ENCODE measurements at regions not wholly inside any gene's neighbourhood (a gene's known extent, or its start where the extent isn't known, plus 50 kb on each side); places are given as distances from the start of the nearest gene placed in this dataset.

DNA sequence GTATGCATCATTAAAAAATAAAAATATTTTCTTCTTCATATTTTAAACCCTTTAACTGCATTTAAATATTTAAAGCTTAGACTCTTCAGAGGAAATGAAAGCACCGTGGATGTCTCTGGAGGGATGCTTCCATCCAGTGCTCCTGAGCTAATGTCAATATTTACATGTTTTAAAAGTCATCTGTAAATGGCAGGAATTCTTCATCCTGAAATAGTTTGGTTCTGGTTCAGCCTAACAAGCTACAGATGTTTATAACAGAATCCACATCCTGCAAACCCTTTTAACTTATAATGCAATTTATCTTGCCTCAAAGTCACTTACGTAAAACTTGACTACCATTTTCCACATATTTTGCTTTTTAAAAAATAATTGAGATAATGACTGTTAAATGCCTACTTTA, 1207.3 kb downstream of the SLC16A7 start:
- DNase-seq = no peak

DNA sequence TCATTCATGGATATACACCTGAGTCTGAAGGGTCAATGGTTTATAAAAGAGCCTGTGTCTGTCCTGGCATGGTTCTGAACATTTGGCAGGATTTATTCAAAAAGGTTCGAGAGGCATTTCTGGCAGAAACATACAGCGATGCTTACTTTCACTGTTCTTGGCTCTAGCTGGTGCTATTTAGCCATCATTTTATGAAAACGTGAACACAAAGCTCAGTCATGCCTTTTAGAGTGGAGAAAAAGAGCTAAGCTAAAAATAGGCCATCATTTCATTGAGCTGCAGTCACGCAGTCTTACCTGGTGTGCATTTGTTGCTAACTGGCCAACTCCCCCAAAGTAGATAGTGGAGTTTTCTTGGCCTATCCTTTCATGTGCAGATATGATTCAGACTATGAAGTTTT, 1209.5 kb downstream of the SLC16A7 start:
- no peak for DNase-seq

DNA sequence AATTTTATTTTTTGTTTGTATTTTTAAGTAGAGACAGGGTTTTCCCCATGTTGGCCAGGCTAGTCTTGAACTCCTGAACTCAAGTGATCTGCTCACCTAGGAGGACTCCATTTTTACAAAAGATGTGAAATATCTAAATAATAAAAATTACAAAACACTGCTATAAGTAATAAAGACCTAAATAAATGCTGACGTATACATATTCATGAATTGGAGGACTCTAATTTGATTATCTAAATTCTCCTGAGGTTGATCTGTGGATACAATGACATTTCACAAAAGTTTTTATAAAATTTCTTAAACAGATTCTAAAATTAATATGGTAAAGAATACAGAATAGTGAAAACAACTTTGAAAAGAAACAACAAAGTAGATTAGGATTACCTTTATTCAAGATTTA, 1224.0 kb downstream of the SLC16A7 start:
- DNase-seq = no peak

DNA sequence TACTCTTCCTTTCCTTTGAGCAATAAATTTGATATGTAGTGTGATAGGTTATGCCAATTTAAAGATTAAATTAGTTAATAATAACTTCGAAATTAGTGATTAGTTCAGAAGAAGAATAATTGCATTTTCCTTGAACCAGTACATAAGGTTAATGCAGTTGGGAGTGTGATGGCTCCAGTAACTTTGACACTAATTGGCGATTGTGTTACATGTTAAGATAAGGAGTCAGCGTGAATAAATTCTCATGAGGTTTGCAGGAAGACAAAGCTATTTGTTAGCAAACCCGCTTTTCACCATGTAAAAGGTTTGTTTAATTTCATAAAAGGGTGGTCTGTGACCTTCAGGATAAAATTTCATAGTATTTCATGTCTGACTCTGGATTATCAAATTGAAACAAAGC, 1226.8 kb downstream of the SLC16A7 start:
- DNase-seq = no peak

DNA sequence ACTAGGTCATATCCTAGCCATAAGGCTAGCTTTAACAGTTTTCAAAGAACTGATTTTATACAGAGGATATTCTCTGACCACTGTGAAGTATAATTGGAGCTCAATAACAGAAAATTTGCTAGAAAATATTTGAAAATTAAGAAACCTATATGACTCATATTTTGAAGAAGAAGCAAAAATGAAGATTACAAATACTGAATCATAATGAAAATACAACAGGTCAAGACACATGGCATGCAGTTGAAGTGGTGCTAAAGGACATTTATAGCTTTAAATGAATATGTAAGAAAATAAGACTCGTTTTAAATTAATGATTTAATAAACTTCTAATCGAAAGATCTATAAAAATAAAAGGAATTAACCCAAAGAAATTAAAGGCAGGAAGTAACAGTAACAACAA, 1234.6 kb downstream of the SLC16A7 start:
- no peak for DNase-seq

DNA sequence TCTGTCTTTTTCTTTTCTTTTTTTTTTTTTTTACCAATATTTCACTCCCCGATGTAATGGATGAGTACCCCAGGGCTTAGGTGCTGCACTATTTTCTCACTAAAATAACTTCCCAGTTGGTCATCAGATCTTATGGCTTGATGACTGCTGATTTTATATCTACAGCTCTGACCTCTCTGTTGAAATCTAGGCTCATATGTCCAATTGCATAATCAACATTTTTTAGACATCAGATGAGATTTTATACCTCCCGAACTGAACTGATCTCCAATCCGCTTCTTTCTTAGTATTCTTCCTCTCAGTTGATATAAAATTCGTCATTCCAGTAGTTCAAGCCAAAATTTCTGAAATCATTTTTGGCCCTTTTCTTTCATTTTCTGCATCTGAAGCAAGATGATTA, 1236.5 kb downstream of the SLC16A7 start:
- no peak for DNase-seq

DNA sequence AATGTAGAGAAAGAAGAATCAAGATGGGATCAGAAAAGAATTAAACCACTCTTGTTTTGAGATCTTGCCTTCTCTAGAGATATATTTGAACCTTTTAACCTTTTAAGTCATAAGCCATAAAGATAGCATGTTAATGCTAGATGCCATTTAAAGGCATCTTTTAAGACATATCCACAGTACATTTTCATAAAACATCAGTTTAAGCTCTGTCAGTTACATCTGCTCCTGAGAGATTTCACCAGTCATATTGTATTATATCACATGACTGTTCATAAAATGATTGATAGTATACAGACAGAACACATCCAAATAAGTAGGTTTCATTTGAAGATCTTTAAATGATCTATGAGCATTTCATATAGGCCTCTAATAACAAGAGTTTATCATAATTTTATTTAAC, 1238.5 kb downstream of the SLC16A7 start:
- no peak for DNase-seq

DNA sequence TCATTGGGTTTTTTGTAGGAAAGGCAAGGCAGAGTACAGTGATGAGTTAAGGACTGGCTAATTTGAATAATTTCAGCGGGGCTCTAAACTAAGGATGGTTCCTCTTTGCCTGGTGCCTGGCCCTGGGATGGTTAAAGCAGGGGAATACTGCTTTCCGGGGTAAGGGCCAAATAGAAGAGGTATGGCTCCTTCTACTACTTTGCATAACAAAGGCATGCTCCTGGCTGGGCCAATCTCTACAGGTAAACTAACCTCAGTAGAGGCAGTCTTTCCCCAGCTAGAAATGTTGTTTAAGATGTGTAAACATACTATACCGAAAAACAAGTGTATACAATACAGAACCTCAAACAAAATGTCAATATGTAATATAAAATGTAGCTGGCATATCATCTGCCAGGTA, 1239.0 kb downstream of the SLC16A7 start:
- no peak for DNase-seq

DNA sequence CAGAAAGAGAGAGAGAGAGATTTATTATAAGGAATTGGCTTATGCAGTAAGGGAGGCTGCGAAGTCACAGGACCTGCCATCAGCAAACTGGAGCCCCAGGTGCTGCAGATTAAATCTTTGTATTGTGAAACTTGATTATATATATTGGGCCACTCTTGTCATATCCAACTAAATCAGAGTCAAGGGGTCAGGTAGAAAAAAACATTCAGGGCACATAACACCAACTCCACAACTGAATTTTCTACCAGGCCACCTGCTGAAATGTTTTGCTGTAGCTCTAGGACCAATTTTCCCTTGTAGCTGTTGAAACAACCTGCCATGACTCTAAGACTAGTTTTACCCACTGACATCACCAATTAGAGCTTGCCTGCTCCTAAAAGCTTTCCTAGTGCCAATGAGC, 1240.8 kb downstream of the SLC16A7 start:
- no peak for DNase-seq

DNA sequence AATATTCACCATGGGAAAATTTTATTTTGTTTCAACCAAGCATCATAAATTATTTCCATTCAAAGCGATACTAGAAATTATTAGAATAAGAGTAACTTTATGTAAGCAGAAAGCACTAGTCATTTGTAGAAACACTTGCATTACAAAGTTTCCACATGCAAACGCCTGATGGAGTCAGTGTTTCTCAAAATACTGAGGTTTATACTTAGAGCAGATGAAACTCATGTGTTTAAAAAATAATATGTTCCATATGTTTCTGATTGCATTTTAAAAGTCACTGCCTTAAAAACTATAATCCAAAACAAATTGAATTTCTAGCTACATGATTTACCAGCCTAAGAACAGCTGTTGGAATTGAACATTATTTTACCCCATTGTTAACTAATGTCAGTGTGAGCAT, 1246.4 kb downstream of the SLC16A7 start:
- no peak for DNase-seq

DNA sequence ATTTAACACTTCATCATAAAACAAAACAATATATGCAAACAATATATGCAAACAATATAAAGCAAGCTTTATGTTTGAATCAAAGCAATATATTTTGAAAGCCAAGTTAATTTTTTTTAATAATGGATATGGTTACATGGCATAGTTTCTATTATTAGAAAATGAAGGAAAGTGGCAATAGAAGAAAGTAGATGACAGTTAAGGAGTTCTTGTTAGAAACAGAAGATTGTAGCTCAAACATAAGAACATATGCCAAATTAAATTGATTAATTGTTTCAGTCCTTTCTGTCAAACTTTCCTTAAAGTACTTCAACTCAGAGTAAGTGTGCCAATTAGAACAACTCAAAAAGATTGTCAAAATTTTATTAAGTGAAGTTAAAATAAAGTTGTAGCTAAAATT, 1248.3 kb downstream of the SLC16A7 start:
- no peak for DNase-seq

DNA sequence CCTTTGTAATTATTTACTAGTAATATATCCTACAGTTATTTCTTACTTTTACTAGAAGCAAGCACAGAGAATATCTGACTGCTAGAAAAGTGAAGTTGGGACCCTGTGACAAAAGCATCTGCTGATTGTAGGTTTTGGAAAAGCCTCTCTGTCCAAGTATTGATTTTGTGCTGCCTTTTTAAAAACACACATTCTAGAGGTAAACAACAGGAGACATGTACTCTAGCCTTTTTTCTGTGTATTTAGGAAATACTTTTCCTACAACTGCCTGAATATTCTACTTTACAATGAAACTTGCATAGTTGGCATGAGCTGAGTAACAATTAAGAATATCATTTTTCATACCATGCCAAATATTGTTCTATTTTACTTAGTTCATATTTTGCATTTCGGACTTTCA, 1249.0 kb downstream of the SLC16A7 start:
- no peak for DNase-seq

DNA sequence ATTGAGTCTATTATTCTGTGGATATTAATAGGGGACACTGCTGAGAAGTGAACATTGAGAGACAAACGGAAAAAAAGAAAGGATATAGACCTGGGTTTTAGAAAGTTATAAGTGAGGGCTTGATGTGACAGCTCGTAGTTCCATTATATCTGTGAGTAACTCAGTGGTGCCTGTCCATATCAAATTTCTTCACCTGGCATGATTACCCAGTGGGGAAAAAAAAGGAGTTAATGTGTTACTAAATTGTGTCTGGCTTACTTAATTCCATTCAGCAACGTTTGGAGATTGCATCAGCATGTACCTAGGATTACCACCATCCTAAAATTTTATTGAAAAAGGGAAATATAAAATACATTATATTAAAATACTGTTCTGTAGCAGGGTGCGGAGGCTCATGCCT, 1249.9 kb downstream of the SLC16A7 start:
- no peak for DNase-seq

DNA sequence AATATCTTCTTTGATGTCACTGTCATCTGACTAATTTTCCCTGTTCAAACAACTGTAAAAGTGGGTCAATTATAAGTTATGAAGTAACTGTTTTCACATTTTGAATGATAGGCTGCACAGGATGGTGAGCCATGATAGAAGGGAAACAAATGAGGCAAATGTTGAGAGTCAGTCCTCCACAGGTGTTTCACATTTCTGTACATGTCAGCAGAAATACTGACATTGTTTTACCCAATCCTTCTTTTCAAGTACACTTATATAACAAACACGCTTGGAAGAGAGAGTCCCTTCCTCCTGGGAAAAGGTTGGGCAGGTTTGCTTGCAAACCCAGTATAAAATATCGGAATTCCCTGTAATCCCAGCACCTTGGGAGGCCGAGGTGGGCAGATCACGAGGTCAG, 1251.5 kb downstream of the SLC16A7 start:
- DNase-seq = no peak

DNA sequence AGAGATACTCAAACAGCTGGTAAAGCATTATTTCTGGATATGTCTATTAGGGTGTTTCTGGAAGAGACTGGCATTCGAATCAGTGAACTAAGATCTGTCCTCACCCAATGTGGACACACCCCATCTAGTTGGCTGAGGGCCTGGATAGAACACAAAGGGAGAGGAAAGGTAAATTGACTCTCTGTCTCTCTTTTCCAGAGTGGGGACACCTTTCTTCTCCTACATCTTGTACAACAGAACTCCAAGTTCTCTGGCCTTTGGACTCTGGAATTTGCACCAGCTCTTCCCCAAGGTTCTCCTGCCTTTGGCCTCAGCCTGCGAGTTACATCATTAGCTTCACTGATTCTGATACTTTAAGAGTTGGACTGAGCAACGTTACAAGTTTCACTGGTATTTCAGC, 1253.9 kb downstream of the SLC16A7 start:
- DNase-seq = no peak

DNA sequence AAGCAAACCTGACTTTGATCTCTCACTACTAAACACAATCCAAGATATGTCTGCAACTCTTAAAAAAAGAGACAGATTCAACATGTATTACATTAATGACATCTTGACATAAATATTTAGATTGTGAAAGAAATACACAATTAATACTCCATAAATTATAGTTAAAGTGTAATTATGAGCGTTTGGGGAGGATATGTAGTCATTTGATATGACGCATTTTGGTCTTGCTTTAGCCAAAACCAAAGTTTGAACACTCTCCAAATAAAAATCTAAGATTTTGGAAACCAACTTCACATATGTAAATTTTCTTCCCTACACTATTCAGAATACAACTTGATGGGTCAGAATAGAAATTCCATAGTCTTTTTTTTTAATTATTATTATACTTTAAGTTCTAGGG, 1257.6 kb downstream of the SLC16A7 start:
- no peak for DNase-seq

DNA sequence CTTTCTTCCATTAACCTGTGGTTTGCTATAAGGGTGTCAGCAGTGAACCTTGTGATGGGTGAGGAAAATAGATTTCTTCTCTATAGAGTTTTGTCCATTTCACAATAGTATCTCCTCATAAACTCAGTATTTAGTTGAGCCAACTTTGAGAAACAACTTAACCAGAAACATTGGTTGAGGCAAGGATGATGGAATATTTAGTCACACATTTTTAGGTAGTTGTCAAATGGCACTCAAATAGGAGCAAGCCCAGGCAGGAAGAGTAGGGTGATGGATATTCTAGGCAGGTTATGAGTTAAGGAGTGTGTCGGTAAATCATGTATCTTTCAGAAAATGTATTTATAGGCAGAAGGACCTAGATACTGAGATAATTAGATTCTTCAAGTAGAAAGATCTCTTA, 1267.6 kb downstream of the SLC16A7 start:
- DNase-seq = no peak

DNA sequence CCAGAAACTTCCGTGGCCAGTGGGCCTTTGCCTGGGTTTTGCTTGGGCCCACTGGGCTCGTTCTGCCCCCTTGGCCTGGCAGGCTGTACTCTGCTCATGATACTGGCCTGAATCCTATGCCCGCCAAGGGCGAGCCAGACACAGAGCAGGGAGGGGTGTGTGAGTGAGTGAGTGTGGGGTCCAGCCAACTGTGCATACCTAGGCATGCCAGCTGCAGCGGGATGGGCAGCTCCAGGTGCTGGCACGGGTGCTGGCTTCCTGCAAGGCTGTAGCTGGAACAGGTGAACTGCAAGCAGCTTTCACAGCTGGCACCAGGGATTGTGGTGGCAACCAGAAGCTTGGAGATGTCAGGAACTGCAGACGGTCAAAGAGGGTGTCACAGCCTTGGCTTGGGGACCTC, 1276.4 kb downstream of the SLC16A7 start:
- DNase-seq = no peak

DNA sequence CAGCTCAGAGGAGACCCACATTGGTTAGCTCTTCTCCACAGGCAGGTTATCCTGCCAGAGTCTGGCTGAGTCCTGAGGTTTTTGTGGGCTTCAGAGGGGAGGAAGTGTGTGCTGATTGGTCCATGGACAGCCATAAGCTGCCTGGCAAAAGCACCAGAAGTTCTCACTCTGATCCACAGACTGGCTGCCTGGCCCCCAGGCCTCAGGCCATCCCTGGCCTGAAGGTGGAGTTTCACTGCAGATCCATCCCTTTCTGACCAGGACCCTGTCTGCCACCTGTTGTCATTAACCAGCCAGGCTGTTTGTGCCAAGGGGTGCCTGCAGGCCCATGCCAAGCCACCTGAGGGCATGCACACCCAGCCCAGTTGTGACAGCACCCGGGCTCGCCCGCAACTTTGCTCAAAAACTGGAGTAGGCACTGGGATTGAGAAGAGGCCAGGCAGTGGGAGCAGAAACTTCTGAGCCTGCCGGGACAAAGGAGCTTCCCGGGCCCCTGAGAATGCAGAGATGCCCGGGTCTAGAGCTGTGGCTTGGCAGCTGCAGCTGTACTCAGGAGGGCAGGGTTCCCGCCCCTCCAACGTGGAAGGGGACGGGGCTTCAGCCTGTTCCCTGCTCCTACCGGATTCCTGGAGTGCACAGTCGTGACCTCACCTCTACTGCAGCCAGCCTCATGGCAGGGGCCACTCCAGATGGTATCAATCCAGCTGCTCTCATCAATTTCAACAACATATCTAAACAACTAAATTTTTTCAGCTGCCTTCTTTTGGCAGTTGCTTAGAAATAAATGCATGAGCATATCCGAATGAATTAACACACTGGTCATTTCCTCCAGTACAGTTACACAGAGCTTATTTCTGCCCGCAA, 1277.3 kb downstream of the SLC16A7 start:
- DNase-seq = no peak

DNA sequence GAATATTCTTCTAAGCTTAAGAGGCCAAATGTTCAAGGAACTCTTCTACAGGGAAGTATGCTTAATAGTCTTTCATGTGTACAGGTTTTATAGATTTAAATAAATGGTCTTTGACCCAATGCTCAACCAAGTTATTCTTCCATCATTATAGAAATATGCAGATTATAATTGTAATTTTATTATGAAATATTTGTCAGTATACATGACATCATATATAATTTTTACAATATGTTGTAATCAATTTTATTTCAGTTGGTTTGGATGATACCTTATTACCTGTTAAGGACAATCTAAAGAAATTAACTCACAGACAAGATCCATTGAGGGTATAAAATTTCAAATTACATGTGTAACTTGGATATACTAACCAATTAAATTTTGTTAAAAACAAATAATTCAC, 1278.3 kb downstream of the SLC16A7 start:
- DNase-seq = no peak

DNA sequence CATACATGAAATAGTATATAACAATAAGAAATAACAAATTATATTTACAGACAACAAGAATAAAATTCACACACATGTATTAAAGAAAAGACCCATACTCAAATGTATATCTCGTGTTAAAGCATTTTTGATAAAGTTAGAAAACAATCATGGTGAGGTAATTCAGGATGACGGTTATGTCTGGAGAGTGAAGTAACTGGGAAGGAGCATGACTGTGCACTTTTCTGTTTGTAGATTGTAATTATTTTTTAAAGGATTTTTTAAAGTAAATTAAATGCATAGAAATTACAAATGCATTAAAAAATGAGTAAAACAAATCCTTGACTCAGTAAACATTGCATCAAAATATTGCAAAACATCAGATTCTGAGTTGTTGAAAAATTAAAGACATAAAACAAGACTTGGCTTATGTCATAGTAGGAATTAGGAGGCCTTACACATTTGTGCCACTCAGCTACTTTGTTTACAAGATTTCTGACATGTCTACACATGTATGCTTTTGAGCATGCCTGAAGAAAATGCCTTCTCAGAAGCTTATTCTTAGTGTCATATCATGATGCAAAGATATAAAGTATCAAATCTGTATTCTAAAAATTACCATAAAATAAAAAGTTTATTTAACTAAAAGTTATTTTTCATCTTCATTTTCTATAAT, 1325.1 kb downstream of the SLC16A7 start:
- no peak for DNase-seq

DNA sequence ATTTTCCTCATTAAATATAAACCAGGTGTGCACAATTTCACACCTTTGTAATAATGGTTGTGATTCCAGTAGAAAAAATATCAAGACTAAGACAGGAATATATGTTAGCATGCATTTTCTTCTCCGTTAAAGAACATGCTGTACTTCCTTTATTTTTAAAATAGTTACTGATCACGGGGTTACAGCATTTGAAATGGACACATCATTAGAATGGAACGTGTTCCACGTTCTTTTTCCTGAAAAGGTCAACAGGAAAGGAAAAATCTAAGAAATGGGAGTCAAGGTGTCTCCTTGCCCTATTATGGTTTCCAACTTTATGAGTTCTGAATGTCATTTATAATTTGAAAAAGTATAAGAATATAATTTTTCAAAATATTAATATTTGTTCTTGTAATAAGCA, 1325.7 kb downstream of the SLC16A7 start:
- no peak for DNase-seq

DNA sequence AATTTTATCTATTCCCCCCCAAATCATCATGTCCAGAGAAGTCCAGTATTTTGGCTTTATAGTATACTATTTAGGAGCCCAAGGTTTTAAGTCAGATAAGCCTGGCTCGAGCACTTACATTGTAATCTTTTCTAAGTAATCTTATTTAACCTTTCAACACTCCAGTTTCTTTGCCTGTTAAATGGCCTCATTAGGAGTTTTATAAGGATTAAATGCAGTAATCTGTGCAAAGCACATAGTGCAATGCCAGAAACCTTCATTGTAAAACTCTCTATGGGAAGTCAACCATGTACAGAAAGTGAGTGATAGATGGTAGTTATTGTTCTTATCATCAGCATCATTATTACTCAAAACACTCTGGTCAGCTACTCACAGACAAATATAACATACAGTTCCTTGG, 1330.4 kb downstream of the SLC16A7 start:
- DNase-seq = no peak

DNA sequence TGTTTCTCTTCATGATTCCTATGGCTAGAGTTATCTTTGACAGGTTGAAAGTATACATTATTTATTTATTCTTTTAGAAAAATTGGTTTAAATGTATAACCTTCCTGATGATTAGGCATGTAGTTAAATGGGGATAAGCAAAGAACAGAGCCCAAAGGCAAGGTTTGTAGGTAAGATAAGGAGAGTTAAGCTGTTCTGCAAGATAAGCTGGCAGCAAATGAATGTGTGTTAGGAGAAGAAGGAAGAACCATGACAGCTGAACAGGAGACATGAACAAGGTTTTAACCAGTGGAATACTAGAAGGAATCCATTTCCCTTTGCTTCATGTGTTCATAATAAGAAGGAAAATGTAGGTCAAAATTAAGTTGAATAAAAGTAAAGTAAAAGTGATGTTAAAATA, 1330.1 kb upstream of the USP15 start:
- no peak for DNase-seq
